Activated CD4-positive, alpha-beta T cell treated with anti-CD3 and anti-CD28 coated beads, Interleukin-2, amount 50 U/mL, for 24 hours (primary cell): ENCODE measurements at regions not wholly inside any gene's neighbourhood (a gene's known extent, or its start where the extent isn't known, plus 50 kb on each side); places are given as distances from the start of the nearest gene placed in this dataset.
"Not testable (repeated sequence)": the region's sequence is repeated elsewhere in the genome, so short reads cannot be mapped to it uniquely, and the experiment has no call there.

Experiments
- DNase-seq, 2 donors: peaks; one replicate each; pipeline ENCODE4 v3.0.0-alpha.2; 2020; ENCODE audit warnings: low read depth in 1 of 2, low spot score in 1 of 2

GRCh38 chr2:147037048-147037447 lies 807.8 kb upstream of the ACVR2A start:
- no peak for DNase-seq

- no peak for DNase-seq
These were observed 811.8 kb upstream of the ACVR2A start for GRCh38 chr2:147033044-147033443.

GRCh38 chr2:147031897-147032296 lies 812.9 kb upstream of the ACVR2A start:
- no peak for DNase-seq

- no peak for DNase-seq
These were observed 813.7 kb upstream of the ACVR2A start for GRCh38 chr2:147030966-147031720.

DNA sequence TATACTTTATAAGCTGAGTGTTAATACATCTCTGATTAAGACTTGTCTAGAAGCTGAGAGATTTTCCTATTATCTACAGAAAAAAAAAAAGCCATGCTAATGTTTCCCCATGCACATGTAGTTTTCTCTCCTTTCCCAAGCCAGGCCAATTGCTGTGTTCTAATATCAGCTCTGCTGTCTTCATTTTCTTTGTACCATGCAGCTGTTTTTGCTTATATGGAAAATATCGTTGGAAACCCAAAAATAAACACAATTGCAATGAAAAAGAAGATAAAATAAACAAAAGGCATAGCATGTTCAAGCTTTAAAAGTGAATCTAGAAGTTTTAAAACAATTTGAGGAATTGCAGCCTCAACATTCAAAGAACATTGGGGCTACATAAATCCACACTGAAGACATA lies 817.4 kb upstream of the ACVR2A start:
- no peak for DNase-seq

- no peak for DNase-seq
These were observed 818.0 kb upstream of the ACVR2A start for GRCh38 chr2:147026664-147027295.

DNA sequence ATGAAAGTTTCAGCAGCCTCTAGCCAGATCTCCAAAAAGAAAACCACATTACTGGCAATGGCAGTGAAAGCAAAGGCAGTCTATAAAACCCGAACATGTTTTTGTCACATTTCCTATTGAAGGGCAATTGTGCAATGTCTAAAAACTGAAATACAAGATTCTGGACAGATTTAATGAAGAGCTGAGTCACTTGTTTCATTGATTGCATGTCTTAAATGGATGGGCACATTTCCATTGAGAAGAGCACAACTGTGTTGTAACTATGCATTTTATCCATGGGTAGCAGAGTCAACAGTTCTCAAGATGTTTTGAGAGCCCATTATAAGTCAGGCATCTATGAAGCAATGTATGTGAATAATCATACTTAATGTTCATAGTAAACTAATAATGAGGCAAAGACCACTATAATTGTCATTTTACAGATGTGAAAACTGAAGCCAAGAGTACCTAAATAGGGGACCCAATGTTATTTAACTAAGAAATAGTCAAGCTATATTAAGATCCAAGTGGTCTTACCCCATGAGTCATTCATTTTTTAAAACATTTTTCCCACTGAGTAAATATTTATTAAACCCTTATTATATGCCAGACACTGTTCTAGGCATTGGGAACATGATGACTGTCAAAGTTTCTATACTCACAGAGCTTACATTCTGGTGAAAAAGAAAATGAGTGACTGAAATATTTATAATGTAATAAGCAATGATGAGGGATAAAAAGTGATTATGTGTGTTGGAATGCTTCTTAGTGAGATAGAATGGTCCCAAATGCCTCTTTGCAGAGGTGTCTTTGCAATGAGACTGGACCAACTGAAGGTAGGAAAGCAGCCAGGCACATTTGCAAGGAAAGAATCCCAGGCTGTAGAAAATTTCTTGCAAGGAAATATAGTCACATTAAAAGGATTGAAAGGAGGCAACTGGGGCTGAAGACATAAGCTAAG lies 818.9 kb upstream of the ACVR2A start:
- no peak for DNase-seq

GRCh38 chr2:147019311-147019710 lies 825.5 kb upstream of the ACVR2A start:
- no peak for DNase-seq

DNA sequence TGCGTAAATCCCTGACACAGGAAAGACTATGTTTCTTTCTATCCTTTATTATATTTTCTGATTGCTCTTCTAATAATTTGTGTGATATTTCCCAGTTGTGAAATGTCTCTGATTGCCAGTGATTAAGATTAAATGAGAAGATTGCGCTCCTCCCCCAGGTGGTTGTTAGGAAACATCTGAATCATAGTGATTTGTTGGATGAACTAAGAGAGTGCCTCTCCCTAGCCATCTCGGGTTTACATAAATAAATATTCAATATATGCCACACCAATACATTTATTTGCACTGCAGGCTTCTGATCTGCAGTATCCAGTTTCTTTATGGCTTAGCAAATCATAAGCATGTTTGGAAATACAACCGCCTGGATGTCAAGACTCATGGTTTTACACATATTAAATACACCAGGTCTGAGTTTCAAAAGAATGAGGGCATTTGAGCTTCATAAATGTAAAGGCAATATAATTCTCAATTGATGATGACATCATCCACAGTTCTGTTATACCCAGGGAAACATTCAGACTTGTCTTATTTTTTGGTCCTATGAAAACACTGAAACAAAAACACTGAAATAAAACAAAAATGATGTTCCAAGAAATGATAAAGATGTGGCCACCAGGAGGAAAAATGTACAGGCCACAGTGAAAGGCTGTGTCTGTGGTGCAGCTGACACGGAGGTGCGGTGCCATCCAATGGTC lies 826.7 kb upstream of the ACVR2A start:
- no peak for DNase-seq

DNA sequence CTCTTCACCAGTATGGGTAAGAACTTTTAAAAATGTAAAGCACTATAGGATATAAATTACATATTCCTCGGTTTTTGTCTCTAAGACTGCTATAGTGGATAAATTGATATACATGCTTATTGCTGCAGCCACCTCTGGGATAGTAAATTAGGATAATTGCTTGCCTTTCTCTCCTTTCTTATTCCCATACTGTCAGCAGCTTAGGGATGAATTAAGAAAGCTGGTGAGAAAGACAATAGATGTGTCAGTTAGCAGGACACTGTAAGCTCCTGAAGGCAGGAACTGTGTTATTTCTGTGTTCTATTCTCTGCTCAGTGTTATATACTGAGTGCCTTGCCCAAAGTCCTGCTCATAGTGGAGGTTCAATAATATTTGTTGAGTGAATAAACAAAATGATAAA lies 828.6 kb upstream of the ACVR2A start:
- no peak for DNase-seq

GRCh38 chr2:147015591-147015990 lies 829.2 kb upstream of the ACVR2A start:
- no peak for DNase-seq

GRCh38 chr2:147013696-147014392 lies 831.0 kb upstream of the ACVR2A start:
- no peak for DNase-seq

DNA sequence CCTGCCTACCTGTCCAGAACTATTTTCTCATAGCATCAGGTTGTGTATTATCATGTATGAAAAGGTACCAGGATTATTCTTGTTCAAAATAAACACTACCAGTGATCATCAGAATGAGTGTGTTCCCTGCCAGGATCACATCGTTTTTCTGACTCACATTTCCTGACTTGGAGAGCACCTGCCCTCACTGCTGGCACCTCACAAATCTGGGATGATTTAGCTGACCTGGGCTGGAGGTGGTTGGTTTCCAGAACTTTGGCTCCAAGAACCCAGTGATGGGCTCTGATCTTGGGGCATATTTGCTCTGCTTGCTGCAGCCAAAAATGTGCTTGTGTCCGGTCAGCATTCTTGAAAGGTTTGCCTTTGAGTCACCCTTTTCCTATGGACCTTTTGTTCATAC lies 836.3 kb upstream of the ACVR2A start:
- no peak for DNase-seq

- DNase-seq = no peak
These were observed 838.1 kb upstream of the ACVR2A start for GRCh38 chr2:147006736-147007141.

- DNase-seq = no peak
These were observed 841.7 kb upstream of the ACVR2A start for GRCh38 chr2:147003081-147003480.

DNA sequence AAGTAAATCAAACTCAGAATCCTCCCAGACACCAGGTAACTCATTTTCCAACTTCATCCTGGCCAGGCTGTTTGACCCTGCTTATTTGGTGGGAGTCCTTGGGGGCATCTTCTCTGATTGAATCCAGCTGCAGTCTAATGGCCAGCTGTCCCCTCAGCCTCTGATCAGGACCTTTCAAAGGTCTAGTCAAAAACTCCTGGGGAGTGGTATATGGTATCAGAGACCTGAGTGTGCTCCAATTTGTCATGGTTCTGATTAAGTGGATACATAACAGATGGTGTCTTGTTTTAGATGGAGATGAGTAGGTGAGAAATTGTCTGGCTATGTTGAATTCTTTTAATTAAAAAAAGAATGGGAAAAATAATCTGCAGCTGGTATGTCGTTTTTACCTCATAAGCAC lies 842.6 kb upstream of the ACVR2A start:
- DNase-seq = no peak

GRCh38 chr2:147001061-147001460 lies 843.8 kb upstream of the ACVR2A start:
- DNase-seq = no peak

- DNase-seq = not testable (repeated sequence)
These were observed 844.7 kb upstream of the ACVR2A start for GRCh38 chr2:147000151-147000550.

DNA sequence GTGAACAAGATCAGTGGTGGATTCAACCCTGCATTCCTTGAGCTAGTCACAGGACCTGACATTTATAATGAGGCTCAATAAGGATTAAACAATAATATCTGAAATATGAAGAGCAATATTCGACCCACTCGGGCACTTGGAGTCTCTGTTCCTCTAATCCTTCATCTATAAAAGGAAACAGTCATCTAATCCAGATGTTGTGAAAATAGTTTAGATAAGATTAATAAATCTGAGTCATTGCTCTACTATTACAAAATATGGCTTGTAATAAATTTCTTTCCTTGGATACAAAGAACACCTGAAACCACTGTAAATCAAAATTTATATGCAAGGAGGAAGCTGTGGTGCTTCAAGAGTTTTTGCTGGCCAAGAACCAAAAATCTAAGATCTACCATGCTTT lies 846.9 kb upstream of the ACVR2A start:
- no peak for DNase-seq

DNA sequence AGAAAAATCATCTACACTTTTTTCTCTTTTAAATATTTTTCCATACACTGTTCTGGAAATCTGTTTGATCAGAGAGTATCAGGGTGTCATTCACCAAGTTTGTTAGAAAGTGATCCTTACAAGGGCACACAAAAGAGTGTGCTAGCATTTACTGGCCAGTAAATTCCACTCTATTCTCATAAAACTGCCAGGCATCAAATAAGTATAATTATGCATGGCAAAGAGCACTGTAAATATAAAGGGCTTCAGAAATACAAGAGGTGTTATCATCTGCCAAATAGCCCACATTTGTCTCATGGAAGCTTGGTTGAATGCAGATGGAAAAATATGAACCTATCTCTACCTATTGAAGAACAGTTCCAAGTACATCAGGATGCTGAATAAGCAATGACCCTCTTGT lies 847.3 kb upstream of the ACVR2A start:
- no peak for DNase-seq

- no peak for DNase-seq
These were observed 850.6 kb upstream of the ACVR2A start for GRCh38 chr2:146994246-146994645.
